ENCODE measurements at regions not wholly inside any gene's neighbourhood (a gene's known extent, or its start where the extent isn't known, plus 50 kb on each side); places are given as distances from the start of the nearest gene placed in this dataset.

DNA sequence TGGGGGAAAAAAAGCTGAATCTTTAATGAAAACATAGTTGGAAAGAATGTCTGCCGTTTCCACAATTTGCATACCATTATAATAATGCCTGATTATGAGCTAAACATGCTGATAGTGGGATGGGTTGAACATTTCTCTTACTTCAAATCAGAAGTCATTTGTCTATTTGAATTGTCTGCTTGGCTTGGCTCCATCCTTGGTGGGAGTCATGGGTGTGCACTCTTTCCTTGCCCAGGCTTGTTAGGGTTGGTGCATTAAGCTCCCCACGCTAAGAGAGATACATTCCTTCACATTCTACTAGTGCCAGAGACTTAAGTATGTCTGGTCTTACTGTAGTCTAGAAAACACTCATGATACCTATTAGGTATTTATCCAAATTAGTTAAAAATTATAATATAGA is 121.4 kb upstream of the RARB start:
- DNase-seq = no peak

GRCh38 chr3:25313286-25313685 is 114.8 kb upstream of the RARB start:
- DNase-seq = no peak

GRCh38 chr3:25324954-25325655 is 103.0 kb upstream of the RARB start:
- DNase-seq = no peak

DNA sequence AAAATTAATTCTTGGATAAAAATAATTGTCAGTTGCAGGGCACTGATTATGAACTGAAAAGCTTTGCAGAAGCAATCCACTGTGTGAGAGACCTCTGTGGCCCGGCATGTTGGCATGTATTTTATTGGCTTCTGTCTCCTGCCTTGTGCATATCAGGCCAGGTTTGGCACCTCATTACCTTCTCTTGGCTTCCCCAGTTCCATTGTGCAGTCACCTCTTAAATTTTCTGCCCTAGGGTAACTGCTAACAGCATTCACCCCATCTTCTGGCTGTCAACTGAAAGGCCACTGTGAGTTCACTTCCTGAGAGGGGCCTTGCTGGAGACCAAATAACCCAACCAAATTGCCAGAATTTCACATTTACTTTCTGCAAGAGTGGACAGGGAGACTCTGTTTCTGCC is 92.7 kb upstream of the RARB start:
- DNase-seq = no peak

- DNase-seq = no peak
Observed at GRCh38 chr3:25338158-25338725, 89.8 kb upstream of the RARB start.

- DNase-seq = no peak
Observed at GRCh38 chr3:25339225-25339624, 88.8 kb upstream of the RARB start.

DNA sequence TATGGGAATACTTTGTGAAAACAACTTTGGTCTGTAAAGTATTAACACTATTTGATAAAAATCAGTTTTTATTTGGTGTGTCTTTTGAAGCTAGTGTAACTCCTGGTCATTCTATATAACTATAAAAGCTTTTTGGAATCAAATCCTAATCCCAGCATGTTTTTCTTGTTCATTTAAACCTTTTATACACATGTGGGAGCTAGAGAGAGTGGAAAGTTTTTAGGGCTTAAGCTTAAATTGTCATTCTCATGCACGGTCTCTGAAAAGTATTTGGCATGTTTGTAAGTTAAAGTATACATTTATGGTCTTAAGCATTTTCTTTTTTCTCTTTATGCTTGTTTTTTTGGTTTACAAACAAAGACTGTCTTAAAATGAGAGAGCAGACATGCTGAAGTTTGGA is 83.4 kb upstream of the RARB start:
- no peak for DNase-seq

- no peak for DNase-seq
Observed at GRCh38 chr3:25349095-25349494, 79.0 kb upstream of the RARB start.

DNA sequence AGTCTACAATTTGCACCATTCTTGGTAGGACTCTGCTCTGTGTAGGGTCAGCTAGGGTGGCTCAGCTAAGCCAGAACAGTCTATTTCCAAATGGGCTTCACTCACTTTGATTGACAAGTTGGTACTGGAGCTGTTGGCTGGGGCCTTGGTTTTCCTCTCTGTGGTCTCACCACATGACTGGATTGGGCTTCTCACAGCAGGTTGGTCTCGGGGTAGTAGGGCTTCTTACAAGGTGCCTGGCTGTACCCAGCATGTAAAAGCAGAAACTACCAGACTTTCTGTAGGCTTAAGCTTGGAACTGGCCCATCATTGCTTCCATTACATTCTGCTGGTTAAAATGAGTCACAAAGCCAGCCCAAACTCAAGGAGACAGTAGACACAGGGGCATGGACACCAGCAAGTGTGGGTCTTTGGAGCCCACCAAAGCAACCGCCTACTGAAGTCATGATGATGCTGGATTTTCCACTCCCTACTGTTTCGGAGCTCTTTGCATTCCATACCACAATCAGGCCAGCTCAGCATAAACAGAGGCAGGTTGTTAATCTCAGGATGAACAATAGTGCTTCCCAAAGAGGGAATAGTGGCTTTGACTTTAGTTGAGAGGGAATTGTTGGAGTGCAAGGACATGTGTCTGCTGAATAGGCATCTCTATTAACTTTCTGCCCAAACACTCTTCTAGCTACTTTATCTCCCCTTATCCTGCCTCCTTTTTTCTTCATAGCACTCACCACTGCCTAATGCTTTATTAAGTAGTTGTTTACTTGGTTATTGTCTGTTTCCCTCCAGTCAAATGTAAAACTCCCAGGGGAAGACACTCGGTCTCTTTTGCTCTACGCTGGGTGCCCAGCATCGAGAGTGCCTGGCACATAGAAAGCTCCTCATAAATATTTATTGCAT is 78.0 kb upstream of the RARB start:
- DNase-seq = no peak

DNA sequence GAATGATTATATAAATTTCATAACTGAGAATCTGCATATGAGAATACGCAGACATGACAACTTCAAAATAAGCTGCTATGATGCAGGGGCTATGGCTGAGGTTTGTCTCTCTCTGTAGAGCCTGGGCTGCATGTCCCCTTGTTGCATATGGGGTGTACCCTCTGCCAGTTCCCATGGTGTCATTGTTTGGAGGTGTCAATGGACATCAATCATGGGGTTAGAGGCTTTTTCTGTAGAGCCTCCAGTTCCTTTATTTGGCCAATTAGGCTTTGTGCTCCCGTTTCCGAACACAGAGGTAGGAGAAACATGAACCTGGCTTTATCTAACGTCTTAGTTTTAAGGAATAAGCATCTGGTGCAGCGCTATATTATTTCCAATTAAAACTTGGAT is 77.3 kb upstream of the RARB start:
- no peak for DNase-seq

GRCh38 chr3:25354071-25354470 is 74.0 kb upstream of the RARB start:
- no peak for DNase-seq

DNA sequence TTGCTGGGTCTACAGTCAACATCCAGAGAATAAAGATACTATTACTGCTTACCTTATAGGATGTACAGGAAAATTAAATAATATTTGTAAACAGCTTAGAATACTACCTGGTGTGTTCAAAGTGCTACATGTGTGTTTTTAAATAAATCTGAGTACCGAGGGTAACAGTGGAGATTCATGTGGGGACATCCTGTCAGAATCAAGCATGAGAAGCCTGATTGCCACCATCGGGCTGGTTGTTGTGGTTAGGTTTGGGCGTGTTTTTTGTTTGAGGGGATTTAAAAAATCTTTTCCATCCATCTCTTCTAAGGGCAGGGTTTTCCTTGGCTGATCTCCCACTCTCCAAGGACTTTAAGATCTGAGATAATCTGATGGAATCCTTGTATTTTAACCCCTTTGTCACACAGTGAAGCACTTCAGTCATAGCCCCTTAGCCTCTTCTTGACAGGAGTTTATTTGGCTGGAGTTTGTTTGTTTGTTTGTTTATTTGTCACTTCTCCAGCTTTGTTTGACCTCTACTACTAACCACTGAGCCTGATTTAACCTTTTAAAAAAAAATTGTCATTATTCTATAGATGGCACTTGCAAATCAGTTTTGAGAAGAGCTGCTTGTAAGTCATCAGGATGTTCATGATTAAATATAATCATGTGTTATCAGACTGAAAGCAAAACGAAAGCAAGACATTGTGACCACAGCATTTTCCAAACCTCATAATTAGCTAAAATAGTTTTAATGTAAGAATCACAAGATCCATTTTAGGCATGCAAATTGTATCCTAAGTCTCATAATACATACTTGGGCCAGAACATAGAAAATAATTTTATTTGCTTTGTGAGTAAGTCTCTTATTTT is 72.8 kb upstream of the RARB start:
- no peak for DNase-seq

- no peak for DNase-seq
Observed at GRCh38 chr3:25355998-25356397, 72.1 kb upstream of the RARB start.

DNA sequence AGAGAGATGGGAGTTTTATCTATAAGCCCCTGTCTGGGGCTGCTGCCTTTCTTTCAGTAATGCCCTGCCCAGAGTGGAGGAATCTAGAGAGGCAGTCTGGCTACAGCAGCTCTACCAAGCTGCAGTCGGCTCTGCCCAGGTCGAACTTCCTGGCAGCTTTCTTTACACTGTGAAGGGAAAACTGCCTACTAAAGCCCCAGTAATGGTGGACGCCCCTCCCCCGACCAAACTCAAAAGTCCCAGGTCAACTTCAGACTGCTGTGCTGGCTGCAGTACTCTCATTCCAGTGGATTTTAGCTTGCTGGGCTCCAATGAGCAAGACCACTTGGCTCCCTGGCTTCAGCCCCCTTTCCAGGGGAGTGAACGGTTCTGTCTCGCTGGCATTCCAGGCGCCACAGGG is 65.9 kb upstream of the RARB start:
- DNase-seq = no peak

DNA sequence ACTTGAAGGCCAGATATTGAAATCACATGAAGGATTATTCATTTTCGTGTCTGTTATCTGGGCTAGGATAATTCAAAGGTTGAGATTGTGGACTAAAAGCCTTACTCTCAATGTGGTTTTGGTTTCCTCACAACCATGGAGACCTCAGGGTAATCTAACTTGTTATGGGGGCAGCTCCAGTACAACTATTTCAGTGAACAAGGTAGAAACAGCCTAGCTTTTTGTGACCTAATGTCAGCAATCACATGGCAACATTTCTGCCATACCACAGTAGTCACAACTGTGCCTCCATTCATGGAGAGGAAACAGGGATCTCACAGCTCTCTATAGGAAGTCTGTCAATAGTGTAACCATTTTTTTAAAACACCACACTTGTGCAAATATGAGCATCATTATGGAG is 62.4 kb upstream of the RARB start:
- no peak for DNase-seq

GRCh38 chr3:25367025-25367424 is 61.0 kb upstream of the RARB start:
- no peak for DNase-seq

GRCh38 chr3:25372167-25372566 is 55.9 kb upstream of the RARB start:
- DNase-seq = no peak

DNA sequence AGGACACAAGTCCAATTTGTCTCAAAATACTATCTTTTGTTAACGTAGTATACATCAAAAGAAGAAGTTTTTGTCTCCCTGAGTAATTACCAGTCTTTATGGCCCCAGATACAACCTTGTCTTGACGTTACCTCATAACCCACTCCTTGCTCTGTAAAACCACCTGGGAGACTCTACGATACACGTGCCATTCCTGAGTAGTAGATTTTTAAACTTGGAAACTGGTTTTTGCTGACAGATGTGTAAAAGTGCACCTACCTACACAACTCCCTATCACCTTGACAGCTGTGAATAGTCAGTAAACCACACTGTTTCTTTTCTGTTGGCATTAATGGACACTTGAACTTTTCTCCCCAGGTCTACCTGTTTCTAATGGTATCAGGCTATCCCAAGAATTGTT is 51.7 kb upstream of the RARB start:
- no peak for DNase-seq

GRCh38 chr3:25377042-25377441 is 51.0 kb upstream of the RARB start:
- DNase-seq = no peak

Data from activated naive CD4-positive, alpha-beta T cell treated with anti-CD3 and anti-CD28 coated beads, Interleukin-2, amount 50 U/mL, for 16 hours (primary cell).